ENCODE measurements at regions not wholly inside any gene's neighbourhood (a gene's known extent, or its start where the extent isn't known, plus 50 kb on each side); places are given as distances from the start of the nearest gene placed in this dataset.

DNA sequence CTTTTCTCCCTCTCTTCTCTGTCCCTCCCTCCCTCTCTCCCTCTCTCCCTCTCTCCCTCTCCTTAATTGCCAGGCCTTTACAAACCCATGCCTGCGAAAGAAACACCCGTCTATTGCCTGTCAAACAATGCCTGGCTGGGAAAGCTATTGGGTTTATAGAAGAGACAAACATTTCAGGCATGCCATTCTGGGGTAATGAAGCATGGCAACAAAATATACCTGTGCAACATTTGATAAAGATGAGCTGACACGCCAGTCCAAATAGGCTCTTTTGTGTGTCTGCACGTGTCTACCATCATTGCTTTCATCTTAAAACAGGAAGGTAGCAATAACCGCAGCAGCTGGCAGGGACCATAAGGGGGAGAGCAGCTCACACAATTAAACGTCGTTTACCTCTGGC is 282.1 kb downstream of the ZNF516 start:
- Mint-ChIP-seq H3K9me3 (ENCODE audit: unreplicated experiment) (no peaks in the 10 kb centered on the region), H3K4me3 (ENCODE audit: unreplicated experiment) (no peak overlapping the region), H3K36me3 (ENCODE audit: low read depth, unreplicated experiment) (peaks cover 2% of the 10 kb centered on the region), H3K27me3 (ENCODE audit: low read depth, unreplicated experiment) (peaks cover 11% of the 10 kb centered on the region), H3K27ac (ENCODE audit: unreplicated experiment) (no peak overlapping the region), H3K4me1 (ENCODE audit: low read depth, unreplicated experiment) (peaks cover 3% of the 10 kb centered on the region)
- FAIRE-seq (no peak), DNase-seq (ENCODE audit: low read depth) (no peak)
- no peaks in the 10 kb centered on the region for H4K20me1 ChIP-seq (ENCODE audit: insufficient read depth, low read length)
- no peaks in the 10 kb centered on the region for H3K36me3 ChIP-seq (ENCODE audit: insufficient read depth, low read length)
- no peak overlapping the region for H3K4me2 ChIP-seq (ENCODE audit: low read length)
- H3K9ac ChIP-seq (ENCODE audit: low read length) = no peak overlapping the region
- H3K79me2 ChIP-seq (ENCODE audit: insufficient read depth, low read length) = no peaks in the 10 kb centered on the region
- H3K4me1 ChIP-seq (ENCODE audit: insufficient read depth, low read length) = peaks cover 4% of the 10 kb centered on the region
- H3K9me3 ChIP-seq (ENCODE audit: insufficient read depth, low read depth, low read length) = no peaks in the 10 kb centered on the region
- no peak overlapping the region for H3K27ac ChIP-seq (ENCODE audit: low read depth, low read length)
- no peaks in the 10 kb centered on the region for H3K27me3 ChIP-seq (ENCODE audit: insufficient read depth, low read length)
- H2AFZ ChIP-seq (ENCODE audit: low read depth, low read length) = no peak overlapping the region
- TF ChIP-seq, protein P1, sequence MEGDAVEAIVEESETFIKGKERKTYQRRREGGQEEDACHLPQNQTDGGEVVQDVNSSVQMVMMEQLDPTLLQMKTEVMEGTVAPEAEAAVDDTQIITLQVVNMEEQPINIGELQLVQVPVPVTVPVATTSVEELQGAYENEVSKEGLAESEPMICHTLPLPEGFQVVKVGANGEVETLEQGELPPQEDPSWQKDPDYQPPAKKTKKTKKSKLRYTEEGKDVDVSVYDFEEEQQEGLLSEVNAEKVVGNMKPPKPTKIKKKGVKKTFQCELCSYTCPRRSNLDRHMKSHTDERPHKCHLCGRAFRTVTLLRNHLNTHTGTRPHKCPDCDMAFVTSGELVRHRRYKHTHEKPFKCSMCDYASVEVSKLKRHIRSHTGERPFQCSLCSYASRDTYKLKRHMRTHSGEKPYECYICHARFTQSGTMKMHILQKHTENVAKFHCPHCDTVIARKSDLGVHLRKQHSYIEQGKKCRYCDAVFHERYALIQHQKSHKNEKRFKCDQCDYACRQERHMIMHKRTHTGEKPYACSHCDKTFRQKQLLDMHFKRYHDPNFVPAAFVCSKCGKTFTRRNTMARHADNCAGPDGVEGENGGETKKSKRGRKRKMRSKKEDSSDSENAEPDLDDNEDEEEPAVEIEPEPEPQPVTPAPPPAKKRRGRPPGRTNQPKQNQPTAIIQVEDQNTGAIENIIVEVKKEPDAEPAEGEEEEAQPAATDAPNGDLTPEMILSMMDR (IDR thresholded peaks at IDR 0.05; ENCODE audit: insufficient read depth, low read depth, low read length) = no peak
- TF ChIP-seq EZH2 (IDR thresholded peaks at IDR 0.05; ENCODE audit: insufficient read depth, low read length) = no peak
- H3K4me3 ChIP-seq (ENCODE audit: insufficient read depth, low read depth, low read length) = no peak overlapping the region

DNA sequence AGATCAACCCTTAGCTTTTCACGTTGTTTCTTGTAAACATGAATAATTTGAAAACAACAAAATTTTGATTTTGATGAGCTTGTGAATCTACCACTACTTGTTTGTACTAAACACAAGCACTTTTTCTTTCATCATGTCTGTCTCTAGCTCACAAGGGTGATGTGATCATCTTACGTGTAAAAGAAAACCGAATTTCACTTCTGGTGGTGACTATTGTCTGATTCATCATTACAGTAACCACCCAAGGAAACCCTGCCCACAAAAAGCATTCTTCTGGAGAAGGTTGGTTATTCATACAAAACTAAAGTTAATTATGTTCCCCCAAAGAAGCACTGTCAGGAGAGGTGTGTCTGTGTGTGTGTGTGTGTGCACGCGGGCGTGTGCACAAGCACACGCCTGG is 285.4 kb downstream of the ZNF516 start:
- Histone ChIP-seq H3K4me2 (ENCODE audit: low read length) (peak overlapping the region; percentile 69), H3K4me1 (ENCODE audit: insufficient read depth, low read length) (peaks cover 4% of the 10 kb centered on the region), H3K9me3 (ENCODE audit: insufficient read depth, low read depth, low read length) (no peaks in the 10 kb centered on the region), H3K79me2 (ENCODE audit: insufficient read depth, low read length) (no peaks in the 10 kb centered on the region), H3K9ac (ENCODE audit: low read length) (no peak overlapping the region), H3K36me3 (ENCODE audit: insufficient read depth, low read length) (no peaks in the 10 kb centered on the region), H3K4me3 (ENCODE audit: insufficient read depth, low read depth, low read length) (no peak overlapping the region), H3K27ac (ENCODE audit: low read depth, low read length) (peak overlapping the region; percentile 44), H4K20me1 (ENCODE audit: insufficient read depth, low read length) (no peaks in the 10 kb centered on the region), H2AFZ (ENCODE audit: low read depth, low read length) (peak overlapping the region; percentile 8), H3K27me3 (ENCODE audit: insufficient read depth, low read length) (no peaks in the 10 kb centered on the region)
- Mint-ChIP-seq H3K27me3 (ENCODE audit: low read depth, unreplicated experiment) (peaks cover 20% of the 10 kb centered on the region), H3K9me3 (ENCODE audit: unreplicated experiment) (no peaks in the 10 kb centered on the region), H3K4me3 (ENCODE audit: unreplicated experiment) (no peak overlapping the region), H3K36me3 (ENCODE audit: low read depth, unreplicated experiment) (peaks cover 2% of the 10 kb centered on the region), H3K27ac (ENCODE audit: unreplicated experiment) (no peak overlapping the region), H3K4me1 (ENCODE audit: low read depth, unreplicated experiment) (peaks cover 3% of the 10 kb centered on the region)
- no peak for TF ChIP-seq EZH2 (IDR thresholded peaks at IDR 0.05; ENCODE audit: insufficient read depth, low read length)
- DNase-seq (ENCODE audit: low read depth) (peak; percentile 73), FAIRE-seq (peak; percentile 69)

DNA sequence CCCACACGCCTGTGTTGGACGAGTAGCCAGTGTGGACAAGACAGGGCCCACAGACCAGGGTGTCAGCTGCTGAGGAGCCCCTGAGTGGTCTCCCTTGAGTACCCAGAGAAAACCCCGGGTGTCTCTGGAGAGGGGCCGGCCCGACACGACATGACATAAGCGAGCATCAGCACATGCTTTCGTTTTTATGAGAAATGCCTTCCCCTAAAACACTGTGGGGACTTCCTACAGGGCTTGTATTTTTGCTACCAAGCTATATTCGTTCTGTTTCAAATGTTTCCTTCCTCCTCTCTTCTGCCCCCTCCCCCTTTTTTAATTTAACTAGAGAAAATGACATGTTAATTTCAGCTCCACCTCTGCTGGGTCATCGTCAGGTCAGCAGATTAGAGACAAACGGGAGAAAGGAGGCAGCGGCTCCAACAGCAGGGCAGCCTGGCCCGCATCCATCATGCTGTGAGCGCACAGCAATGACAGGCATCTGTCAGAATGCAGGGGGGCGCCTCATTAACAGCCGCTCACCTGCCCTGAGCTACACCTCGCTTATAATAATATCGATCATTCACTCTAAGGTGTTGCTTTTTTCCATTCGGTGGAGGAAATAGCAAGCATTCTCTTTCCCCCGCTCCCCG is 286.2 kb downstream of the ZNF516 start:
- Histone ChIP-seq H3K27ac (ENCODE audit: low read depth, low read length) (no peak overlapping the region), H3K27me3 (ENCODE audit: insufficient read depth, low read length) (no peaks in the 10 kb centered on the region), H3K36me3 (ENCODE audit: insufficient read depth, low read length) (no peaks in the 10 kb centered on the region), H3K9me3 (ENCODE audit: insufficient read depth, low read depth, low read length) (no peaks in the 10 kb centered on the region), H4K20me1 (ENCODE audit: insufficient read depth, low read length) (no peaks in the 10 kb centered on the region), H3K9ac (ENCODE audit: low read length) (no peak overlapping the region), H3K4me2 (ENCODE audit: low read length) (peak overlapping the region; percentile 69), H2AFZ (ENCODE audit: low read depth, low read length) (peak overlapping the region; percentile 8), H3K4me1 (ENCODE audit: insufficient read depth, low read length) (peaks cover 4% of the 10 kb centered on the region), H3K79me2 (ENCODE audit: insufficient read depth, low read length) (no peaks in the 10 kb centered on the region), H3K4me3 (ENCODE audit: insufficient read depth, low read depth, low read length) (no peak overlapping the region)
- H3K4me1 Mint-ChIP-seq (ENCODE audit: low read depth, unreplicated experiment) = peaks cover 3% of the 10 kb centered on the region
- no peak overlapping the region for H3K27ac Mint-ChIP-seq (ENCODE audit: unreplicated experiment)
- H3K4me3 Mint-ChIP-seq (ENCODE audit: unreplicated experiment) = no peak overlapping the region
- TF ChIP-seq, protein P1 (IDR thresholded peaks at IDR 0.05; ENCODE audit: insufficient read depth, low read depth, low read length) = no peak
- TF ChIP-seq EZH2 (IDR thresholded peaks at IDR 0.05; ENCODE audit: insufficient read depth, low read length) = no peak
- DNase-seq (ENCODE audit: low read depth) (no peak), FAIRE-seq (no peak)
- H3K27me3 Mint-ChIP-seq (ENCODE audit: low read depth, unreplicated experiment) = peaks cover 23% of the 10 kb centered on the region
- H3K36me3 Mint-ChIP-seq (ENCODE audit: low read depth, unreplicated experiment) = peaks cover 2% of the 10 kb centered on the region
- no peaks in the 10 kb centered on the region for H3K9me3 Mint-ChIP-seq (ENCODE audit: unreplicated experiment)

All from astrocyte (in vitro differentiated cells and primary cell).